Stimulated activated CD4-positive, alpha-beta T cell treated with anti-CD3 and anti-CD28 coated beads, Interleukin-4, amount 100 ng/mL, for 1 hour (primary cell): ENCODE measurements at regions not wholly inside any gene's neighbourhood (a gene's known extent, or its start where the extent isn't known, plus 50 kb on each side); places are given as distances from the start of the nearest gene placed in this dataset.
"Not testable (repeated sequence)": the region's sequence is repeated elsewhere in the genome, so short reads cannot be mapped to it uniquely, and the experiment has no call there.

ENCODE experiments used
- DNase-seq: peaks from one replicate; pipeline ENCODE4 v3.0.0-alpha.2; 2020

DNA sequence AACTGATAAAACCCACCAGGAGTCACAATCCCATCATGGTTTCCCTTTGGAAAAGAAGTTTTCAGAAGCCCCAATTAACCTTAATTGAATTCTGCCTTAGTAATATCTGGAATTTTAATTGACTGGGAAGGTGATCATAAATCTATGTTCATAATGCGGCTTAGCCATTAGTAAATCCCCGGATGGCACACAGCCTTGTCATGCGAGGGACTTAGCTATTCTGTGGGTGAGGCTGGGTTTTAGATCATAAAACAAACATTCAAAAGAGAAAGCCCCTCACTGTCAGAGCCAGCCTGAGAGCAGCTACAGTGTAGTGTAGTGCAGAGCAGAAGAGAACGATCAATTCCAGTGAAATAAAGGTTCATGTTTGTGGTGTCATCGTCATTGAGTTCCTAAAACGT is 124.0 kb upstream of the NOCT start:
- no peak for DNase-seq

DNA sequence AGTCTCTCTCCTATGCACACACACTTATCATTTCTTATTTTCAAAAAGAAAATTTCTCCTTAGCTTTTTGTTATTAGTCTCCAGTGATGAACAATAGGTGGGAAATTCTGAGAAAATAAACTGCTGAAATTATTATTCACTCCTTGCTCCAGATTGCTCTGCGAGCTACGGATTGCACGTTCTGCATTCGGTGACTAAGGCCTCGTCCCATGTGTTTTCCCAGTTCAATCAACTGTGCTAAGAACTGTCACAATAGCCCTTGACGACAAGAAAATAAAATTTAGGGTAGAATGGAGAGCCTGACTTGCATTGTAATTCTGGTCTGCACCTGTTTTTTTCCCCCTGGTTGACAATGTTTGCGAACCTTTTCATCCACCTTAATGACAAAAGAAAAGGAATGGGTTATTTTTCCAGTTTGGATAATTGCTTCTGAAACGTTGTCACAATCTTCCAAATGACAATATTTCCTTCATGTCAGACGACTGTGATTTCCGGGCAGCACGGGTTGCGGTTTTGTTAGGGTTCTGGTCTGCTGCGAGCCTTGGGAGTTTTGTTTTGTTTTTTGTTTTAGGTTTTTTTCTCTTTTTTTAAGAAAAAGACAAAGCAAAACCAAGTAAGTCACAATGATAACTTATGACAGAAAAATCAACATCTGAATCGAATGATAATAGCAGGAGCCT is 124.5 kb upstream of the NOCT start:
- DNase-seq: no peak

DNA sequence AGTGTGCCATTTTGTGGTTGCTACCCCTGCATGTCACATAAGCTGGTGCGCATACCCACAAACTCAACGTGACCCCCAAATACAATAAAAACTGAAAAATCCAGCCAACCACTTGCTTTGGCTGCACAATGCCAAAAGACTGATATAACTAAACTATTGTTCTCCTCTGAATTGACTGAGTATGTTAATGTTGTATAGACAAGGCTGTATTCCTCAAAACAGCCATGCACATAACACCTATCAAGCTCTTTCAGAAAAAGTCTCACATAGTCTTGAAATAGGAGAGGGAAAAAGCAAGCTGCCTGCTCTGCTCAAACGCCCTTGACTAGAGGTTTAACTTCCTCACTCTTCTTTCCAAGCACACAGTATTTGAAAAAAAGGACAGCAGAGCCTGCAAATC is 126.4 kb upstream of the NOCT start:
- DNase-seq: no peak

DNA sequence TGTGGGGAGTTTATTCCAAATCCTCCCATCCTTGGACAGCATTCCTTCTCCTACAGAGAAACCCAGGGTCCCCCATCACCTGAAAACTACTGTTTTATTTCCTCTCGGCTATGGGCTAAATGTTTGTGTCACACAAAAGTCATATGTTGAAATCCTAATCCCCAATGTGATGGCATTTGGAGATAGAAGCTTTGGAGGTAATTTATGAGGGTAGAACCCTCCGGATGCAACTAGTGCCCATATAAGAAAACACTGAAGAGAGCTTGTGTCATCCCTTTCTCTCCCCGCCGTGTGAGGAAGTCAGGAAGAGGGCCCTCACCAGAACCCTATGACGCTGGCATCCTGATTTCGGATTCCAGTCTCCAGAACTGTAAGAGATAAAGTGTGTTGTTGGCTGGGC is 127.8 kb upstream of the NOCT start:
- DNase-seq: no peak

DNA sequence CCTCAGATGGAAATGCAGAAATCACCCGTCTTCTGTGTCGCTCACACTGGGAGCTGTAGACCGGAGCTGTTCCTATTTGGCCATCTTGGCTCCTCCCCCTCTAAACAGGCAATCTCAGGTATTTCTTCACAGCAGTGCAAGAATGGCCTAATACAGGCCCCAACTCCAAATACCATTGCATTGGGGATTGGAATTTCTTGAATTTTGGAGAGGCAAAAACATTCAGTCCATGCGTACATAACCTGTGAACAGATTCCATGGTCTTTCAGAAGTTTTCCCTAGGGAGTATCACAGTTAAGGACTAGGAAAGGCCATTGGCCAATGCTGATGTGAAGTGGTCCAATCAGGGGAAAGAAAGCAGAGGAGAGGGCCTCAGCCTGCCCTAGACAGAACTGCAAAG is 128.2 kb upstream of the NOCT start:
- DNase-seq: no peak

DNA sequence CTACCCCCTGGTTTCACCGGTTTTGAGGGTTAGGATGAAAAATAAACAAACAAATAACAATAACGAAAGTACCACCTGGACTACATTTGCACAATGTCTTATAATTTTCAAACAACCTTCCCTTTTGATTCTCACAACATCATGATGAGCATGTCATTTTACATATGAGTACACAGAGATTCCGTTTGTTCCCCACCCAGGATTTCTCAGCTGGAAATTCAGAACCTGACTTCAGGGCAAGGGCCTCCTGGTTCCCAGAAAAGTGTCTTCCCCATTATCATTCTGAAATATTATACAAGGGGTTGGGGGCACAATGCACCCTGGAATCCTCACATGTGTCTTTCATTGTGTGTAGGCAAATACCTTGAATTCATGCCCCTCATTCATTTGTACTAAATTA is 135.8 kb upstream of the NOCT start:
- DNase-seq: no peak

DNA sequence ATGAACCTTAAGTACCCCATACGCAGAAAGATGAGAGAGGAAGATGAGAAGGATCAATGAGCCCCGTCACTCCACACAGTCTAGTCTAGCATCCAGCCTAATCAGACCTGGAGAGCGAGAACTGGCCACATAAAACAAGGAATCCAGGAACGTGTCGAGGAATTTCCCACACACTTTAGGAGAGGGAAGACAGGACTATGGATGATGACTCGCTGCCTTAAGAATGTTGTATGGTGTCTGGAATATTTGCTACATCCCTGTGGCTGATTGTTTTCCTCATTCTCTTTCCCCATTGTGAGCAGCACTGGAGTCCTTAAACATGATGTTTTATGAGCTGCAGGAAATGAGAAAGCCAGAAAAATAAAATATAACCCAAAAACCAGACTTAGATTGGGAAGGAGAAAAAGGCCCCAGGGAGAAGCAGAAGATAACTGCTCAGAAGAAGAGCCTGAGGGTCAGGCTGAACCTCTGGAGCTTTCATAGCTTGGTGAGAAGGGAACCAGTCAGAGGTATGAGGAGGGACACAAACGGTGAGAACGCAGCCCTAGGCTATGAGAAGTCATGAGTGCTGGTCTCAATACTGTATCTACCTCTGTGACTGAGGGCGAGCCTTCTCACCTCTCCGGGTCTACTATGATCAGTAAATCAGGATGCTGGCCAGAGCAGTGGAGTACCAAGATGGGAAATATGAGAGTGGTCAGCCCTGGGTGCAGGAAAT is 139.5 kb upstream of the NOCT start:
- DNase-seq: no peak

DNA sequence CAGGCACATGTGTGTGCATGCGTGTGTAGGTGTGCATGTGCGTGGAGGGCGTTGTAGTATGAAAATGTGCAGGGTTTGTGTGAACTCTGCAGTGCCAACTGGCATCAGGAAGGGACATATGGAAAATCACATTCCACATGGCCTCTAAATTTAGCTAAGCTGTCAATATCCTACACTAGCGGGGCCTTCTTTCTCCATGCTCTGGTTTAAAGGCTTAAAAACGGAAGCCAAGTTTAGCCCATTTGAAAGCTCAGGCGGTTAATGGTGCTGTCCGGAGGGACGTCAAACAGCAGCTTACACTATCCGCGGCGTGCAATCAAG is 144.1 kb upstream of the NOCT start:
- no peak for DNase-seq

DNA sequence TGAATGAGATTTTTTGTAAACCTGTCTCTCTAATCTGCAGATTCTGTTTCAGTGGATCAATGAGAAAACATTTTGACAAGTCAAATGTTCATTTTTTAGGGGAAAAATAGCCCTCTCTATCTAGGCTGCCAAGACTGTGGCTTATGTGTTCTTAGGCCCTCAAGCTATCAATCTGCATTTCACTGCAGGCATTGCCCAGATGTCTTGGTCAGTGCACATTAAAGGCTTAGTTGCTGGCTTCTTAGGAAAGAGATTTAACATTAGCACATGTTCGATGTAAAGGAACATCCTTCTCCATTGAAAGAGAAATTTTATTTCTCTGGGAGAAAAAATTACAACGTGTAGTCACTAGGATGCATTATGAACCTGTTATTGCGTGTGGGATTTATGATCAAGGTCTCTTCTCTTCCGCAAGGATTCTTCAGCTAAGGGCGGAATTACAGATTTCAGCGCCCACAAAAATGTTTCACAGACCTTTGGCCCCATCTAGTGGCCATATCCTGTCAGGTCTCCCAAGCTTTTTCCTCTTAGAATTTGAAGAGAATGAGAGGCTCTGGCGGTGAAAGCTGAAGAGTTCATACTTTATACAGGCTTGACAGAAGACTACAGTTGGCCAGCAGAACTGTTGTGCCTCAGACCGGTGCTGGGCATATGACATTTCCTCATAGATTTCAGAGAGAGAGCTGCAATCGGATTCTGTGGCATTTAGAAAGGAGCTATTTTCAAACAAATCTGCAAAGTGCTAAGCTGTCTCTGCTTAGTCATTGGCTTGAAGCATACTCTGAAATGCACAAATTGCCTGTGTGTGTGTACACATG is 144.6 kb upstream of the NOCT start:
- peak; percentile 22 for DNase-seq

DNA sequence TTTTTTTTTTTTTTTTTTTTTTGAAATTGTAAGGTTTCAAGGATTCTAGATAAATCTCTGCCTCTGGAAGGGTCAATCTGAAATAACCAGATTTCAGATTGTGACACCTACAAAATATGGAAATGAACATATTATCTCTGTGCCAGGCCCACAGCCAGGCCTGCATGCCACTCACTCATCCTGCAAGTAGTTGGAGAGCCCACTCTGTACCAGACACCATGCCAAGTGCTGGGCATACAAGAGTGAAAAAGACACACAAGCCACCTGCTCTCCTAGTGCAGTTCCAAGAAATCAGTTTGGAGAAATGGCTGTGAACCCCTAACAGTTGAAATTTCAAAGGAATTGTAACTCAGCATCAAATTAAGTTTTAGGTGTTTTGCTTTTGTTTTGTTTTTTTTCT is 145.9 kb upstream of the NOCT start:
- no peak for DNase-seq

DNA sequence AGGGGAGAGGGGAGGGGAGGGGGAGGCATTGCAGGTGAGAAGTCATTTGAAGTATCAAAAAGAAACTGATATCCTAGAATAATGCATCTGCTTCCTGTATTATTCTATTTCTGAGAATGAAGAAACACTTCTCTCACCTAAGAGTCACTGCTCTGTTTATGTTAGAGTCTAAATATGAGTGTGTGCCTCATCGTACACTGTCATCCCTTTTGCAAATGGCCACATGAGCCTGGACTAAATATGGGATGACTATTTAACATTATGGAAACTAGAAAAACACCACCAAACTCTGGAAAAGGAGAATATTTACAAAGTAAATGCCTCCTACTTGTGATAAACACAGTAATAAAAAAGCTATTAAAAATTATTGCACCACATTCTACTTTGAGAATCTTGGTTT is 146.4 kb upstream of the NOCT start:
- no peak for DNase-seq

DNA sequence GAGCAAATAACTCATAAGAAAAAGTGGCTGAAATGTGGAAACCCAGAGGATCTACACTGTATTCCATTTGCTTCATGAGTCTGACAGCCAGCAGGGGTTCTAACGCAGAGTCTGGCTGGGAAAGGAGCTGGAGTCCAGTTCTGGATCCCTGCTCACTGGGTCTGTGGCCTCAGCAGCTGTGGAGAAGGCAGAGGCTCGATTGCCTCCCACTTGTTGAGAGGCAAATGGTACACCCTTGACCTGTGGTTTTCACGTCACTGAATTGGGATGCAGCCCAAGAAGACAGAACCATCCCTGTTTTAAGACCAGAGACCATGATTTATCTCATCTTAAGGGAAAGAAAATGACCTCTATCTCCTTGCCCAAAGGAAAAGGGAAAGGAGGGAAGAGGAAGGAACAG is 147.0 kb upstream of the NOCT start:
- no peak for DNase-seq

DNA sequence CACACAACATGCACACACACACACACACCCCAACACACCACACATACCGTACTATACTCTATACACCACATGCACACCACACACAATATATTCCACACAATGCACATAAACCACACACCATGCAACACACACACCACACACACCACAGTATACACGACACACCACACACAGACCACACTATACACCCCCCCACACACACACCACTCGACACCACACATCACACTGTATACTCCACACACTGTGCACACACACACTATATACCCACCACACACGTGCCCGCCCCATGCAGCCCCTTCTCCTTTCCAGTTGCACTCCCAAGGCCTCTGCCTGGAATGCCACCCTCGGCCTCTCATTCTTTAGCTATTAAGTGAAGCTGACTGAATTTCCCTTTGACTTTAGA is 148.2 kb upstream of the NOCT start:
- DNase-seq: no peak

DNA sequence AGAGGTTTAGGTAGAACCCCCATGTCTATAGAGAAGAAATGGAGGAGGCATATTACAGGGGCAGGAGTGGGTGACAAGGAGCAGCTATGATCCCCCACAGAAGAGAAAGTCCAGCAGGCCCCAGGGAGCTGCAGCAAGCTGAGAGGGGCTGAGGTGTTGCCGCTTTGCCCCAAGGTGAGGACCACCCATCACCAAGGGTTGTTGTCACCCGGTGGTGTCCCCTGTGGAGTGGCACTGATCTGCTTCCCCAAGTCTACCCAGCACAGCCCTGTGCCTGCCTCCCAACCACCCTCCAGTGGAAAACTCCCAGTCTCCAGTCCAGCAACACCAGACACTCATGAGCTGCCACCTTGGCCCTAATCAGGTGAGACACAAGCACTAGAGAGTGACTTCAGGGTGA is 149.3 kb upstream of the NOCT start:
- DNase-seq: no peak

DNA sequence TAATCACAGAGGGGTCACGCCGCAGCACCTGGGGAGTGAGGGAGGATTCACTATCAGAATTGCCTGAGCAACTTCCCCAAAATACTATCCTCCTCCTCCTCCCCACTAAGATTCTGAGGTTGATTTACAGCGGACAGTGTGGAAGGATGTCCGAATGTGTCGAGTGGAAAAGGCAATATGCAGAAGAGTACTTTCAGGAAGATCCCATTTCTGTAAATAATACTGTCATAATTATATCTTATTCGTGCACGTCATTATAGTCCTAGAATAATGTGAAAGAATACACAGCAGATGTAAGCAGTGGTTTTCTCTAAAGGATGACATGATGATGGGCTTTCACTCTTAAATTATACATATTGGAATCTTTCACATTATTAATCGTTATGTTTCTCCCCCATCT is 149.8 kb upstream of the NOCT start:
- DNase-seq: no peak

DNA sequence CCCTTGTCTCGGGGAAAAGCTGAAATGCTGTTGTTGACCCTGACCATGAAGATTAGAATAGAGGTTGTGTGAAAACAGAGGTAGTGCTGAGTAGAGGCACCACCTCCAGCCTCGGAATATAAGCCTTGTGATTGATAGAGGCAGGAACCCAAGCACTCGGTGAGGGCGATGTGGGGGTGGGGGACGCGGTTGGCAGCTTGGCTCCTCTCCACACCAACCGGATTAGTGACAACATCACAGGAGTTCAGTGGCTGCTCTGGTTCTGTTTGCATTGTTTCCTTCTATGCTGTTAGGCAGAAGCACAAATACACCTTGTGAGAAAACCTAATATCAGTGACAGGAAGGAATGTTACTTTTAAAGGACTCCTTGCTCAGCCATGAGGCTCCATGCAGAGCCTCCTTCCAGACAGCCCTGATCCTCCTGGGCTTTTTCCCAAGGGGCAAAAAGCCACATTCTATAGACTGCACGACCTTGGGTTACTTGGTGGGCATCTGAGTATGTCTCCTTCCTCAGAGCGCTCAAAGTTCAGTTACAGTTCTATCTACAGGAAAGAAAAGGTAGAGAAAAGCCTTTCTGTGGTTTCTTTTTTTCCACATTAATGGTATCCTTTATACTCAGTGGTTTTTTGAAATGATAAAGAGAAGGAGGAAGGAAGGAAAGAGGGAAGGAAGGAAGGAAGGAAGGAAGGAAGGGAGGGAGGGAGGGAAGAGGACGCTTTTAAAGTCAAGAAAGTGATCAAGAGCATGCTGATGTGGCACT is 150.4 kb upstream of the NOCT start:
- no peak for DNase-seq

DNA sequence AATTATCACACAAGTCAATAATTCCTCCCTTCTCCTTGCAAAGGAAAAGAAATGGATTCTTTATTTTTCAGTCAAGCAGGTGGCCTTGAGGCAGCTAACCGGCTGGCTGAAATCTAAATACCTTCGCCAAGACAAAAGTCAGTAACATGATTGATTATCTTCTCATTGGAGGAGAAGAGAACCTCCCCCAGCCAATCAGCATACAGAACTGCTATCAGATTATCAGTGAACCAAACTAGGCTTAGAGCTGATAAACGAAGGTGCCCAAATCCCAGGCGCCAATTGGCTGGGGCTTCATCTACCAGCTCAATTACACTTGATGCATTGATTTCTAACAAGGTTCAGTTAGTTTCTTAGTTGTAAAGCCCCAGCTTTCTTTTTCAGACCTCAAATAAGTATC is 152.4 kb upstream of the NOCT start:
- no peak for DNase-seq

DNA sequence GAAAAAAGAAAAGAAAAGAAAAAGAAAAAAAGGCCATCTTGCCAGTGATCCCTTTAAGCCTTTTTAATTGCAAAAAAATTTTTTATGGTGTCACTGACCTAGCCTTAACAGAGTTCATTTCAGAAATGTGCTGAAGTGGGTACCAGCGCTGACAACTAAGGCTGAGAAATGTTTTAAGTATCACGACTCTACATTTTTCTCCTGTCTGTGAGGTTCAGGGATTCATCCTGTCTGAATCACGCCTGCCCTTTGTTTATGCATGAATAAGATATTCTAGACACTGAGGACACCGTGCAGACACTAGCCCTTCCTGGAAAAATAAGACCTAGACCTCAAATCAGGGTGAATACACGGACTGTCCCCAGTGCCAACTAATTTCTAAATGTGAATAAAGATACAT is 154.4 kb upstream of the NOCT start:
- no peak for DNase-seq

DNA sequence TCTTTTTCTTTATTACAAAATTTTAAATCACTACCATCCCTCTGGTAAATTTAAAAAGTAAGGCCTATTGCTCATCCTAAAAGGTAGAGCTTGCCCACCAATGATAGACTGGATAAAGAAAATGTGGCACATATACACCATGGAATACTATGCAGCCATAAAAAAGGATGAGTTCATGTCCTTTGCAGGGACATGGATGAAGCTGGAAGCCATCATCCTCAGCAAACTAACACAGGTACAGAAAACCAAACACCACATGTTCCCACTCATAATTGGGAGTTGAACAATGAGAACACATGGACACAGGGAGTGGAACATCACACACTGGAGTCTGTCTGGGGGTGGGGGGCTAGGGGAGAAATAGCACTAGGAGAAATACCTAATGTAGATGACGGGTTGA is 155.2 kb upstream of the NOCT start:
- DNase-seq: not testable (repeated sequence)

DNA sequence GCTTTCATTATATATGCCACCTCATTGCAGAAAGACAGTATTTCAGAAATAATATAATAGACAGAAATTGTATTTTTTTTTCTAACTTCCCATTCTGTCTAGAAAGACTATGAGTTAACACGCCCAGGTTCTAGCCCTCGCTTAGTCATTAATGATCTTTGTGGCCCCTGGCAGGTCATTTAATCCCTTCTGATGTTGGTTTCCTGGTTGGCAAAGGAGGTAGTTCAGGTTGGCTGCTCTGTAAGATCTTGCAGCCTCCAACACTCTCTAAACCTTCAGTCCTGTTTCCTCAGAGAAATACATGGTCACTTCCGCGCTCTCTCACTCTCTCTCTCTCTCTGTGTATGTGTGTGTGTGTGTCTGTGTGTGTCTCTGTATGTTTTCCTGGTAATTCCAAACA is 156.3 kb upstream of the NOCT start:
- DNase-seq: no peak

DNA sequence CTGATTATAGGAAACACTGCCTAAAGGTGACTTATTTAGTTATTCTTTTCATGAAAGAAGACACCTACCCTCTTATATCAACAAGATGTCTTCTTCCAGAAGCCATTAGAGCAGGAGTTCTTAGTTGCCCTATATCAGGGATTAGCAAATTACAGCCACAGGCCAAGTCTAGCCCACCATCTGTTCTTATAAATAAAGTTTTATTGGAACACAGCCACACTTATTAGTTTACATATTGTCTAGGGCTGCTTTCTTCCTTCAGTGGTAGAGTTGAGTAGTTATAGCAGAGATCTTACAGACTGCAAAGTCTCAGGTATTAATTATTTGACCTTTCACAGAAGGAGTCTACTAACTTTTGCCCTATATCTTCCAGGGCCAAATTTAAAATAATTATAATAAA is 157.2 kb upstream of the NOCT start:
- no peak for DNase-seq

DNA sequence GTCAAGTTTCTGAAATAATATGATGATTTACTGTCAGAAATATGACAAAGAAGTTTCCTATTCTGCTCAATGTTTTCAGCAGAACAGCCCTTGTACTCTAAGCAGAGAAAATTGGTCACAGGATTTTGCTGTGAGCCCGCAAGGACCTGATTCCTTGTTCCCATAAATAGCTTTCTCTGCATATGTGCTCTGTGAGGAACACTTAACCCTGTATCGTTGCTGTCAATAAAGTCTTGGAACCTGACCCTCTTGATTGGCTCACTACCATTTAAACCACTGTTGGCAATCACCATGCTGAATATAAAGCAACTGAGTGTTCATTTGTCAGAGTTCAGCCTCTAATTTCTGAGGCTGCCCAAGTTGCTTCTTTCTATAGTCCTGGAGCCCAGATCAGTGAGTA is 158.2 kb upstream of the NOCT start:
- DNase-seq: no peak

DNA sequence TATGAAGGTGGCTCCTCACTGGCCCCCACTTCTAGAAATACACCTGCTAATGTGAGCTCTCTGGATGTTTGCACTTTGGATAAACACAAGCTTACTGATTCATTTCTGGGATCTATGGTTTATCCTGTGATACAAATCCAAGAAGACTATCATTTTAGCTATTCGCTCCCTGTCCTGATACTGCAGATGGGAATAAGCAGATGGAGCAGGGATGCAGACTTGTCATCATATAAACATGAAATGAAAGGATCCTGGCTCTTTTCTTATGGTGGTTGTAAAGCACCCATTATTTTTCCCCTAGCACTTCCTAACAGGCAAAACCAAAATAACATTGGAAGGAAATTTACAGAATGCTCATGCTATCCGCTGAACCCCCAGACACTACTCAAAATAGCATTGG is 162.9 kb upstream of the NOCT start:
- DNase-seq: no peak
